ENCODE measurements at regions not wholly inside any gene's neighbourhood (a gene's known extent, or its start where the extent isn't known, plus 50 kb on each side); places are given as distances from the start of the nearest gene placed in this dataset.
"Not testable (repeated sequence)": the region's sequence is repeated elsewhere in the genome, so short reads cannot be mapped to it uniquely, and the experiment has no call there.

GRCh38 chr13:103460246-103460645 lies 394.0 kb upstream of the SLC10A2 start:
- not testable (repeated sequence) for DNase-seq (ENCODE audit: low read depth in 2 of 2)

GRCh38 chr13:103457050-103457449 lies 390.8 kb upstream of the SLC10A2 start:
- DNase-seq (ENCODE audit: low read depth in 2 of 2): not testable (repeated sequence)

GRCh38 chr13:103451656-103452055 lies 385.4 kb upstream of the SLC10A2 start:
- no peak for DNase-seq (ENCODE audit: low read depth in 2 of 2)

- no peak for DNase-seq (ENCODE audit: low read depth in 2 of 2)
These were observed 377.4 kb upstream of the SLC10A2 start for GRCh38 chr13:103443604-103444003.

- DNase-seq (ENCODE audit: low read depth in 2 of 2): no peak
These were observed 371.4 kb upstream of the SLC10A2 start for GRCh38 chr13:103437651-103438050.

- DNase-seq (ENCODE audit: low read depth in 2 of 2): no peak
These were observed 369.9 kb upstream of the SLC10A2 start for GRCh38 chr13:103436057-103436654.

GRCh38 chr13:103431856-103432255 lies 365.6 kb upstream of the SLC10A2 start:
- DNase-seq (ENCODE audit: low read depth in 2 of 2): no peak

GRCh38 chr13:103430368-103430767 lies 364.2 kb upstream of the SLC10A2 start:
- DNase-seq (ENCODE audit: low read depth in 2 of 2): no peak

- no peak for DNase-seq (ENCODE audit: low read depth in 2 of 2)
These were observed 343.8 kb upstream of the SLC10A2 start for GRCh38 chr13:103410002-103410401.

GRCh38 chr13:103406967-103407366 lies 340.8 kb upstream of the SLC10A2 start:
- no peak for DNase-seq (ENCODE audit: low read depth in 2 of 2)

- no peak for DNase-seq (ENCODE audit: low read depth in 2 of 2)
These were observed 339.1 kb upstream of the SLC10A2 start for GRCh38 chr13:103405297-103405696.

- no peak for DNase-seq (ENCODE audit: low read depth in 2 of 2)
These were observed 337.6 kb upstream of the SLC10A2 start for GRCh38 chr13:103403814-103404213.

- no peak for DNase-seq (ENCODE audit: low read depth in 2 of 2)
These were observed 337.0 kb upstream of the SLC10A2 start for GRCh38 chr13:103403148-103403740.

- DNase-seq (ENCODE audit: low read depth in 2 of 2): no peak
These were observed 328.9 kb upstream of the SLC10A2 start for GRCh38 chr13:103395139-103395538.

GRCh38 chr13:103394618-103395017 lies 328.4 kb upstream of the SLC10A2 start:
- DNase-seq (ENCODE audit: low read depth in 2 of 2): no peak

- DNase-seq (ENCODE audit: low read depth in 2 of 2): no peak
These were observed 325.7 kb upstream of the SLC10A2 start for GRCh38 chr13:103391936-103392335.

GRCh38 chr13:103388839-103389238 lies 322.6 kb upstream of the SLC10A2 start:
- no peak for DNase-seq (ENCODE audit: low read depth in 2 of 2)

GRCh38 chr13:103386341-103386740 lies 320.1 kb upstream of the SLC10A2 start:
- DNase-seq (ENCODE audit: low read depth in 2 of 2): no peak

GRCh38 chr13:103373916-103374315 lies 307.7 kb upstream of the SLC10A2 start:
- DNase-seq (ENCODE audit: low read depth in 2 of 2): no peak

- DNase-seq (ENCODE audit: low read depth in 2 of 2): no peak
These were observed 305.1 kb upstream of the SLC10A2 start for GRCh38 chr13:103371271-103371670.

- DNase-seq (ENCODE audit: low read depth in 2 of 2): no peak
These were observed 304.6 kb upstream of the SLC10A2 start for GRCh38 chr13:103370790-103371189.

GRCh38 chr13:103358255-103358932 lies 292.2 kb upstream of the SLC10A2 start:
- DNase-seq (ENCODE audit: low read depth in 2 of 2): no peak

GRCh38 chr13:103356226-103356864 lies 290.1 kb upstream of the SLC10A2 start:
- DNase-seq (ENCODE audit: low read depth in 2 of 2): no peak
